ENCODE measurements at regions not wholly inside any gene's neighbourhood (a gene's known extent, or its start where the extent isn't known, plus 50 kb on each side); places are given as distances from the start of the nearest gene placed in this dataset.

DNA sequence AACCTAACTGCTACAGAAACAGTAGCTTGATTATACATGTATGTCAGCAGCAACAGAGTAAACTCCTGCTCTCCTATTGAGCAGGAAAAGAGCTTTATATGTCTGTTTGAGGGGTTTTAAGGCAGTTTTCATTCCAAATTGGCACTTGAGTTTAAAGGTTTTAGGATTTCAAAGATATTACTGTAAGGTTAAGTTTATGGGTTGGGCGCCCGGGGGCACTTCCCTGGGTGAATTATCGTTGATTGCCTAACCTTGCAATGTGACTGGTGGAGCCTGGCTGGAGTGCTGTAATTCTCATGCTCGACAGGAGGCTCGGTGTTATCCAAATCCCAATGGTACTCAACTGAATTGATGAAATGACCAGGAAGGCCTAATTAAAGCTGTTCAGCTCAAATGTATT lies 1586.1 kb downstream of the OLFM4 start:
- TF ChIP-seq, protein P1, sequence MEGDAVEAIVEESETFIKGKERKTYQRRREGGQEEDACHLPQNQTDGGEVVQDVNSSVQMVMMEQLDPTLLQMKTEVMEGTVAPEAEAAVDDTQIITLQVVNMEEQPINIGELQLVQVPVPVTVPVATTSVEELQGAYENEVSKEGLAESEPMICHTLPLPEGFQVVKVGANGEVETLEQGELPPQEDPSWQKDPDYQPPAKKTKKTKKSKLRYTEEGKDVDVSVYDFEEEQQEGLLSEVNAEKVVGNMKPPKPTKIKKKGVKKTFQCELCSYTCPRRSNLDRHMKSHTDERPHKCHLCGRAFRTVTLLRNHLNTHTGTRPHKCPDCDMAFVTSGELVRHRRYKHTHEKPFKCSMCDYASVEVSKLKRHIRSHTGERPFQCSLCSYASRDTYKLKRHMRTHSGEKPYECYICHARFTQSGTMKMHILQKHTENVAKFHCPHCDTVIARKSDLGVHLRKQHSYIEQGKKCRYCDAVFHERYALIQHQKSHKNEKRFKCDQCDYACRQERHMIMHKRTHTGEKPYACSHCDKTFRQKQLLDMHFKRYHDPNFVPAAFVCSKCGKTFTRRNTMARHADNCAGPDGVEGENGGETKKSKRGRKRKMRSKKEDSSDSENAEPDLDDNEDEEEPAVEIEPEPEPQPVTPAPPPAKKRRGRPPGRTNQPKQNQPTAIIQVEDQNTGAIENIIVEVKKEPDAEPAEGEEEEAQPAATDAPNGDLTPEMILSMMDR (conservative IDR thresholded peaks at IDR 0.05 in 1 of 2, IDR thresholded peaks at IDR 0.05 in 1 of 2; ENCODE audit: low read depth in 1 of 2, low read length in 2 of 2) = no peak
- no peak for TF ChIP-seq EZH2 (IDR thresholded peaks at IDR 0.05; ENCODE audit: low read length, missing control alignments)
